GM19239 (cell line): ENCODE measurements at regions not wholly inside any gene's neighbourhood (a gene's known extent, or its start where the extent isn't known, plus 50 kb on each side); places are given as distances from the start of the nearest gene placed in this dataset.

Experiments used
- DNase-seq: peaks from one replicate; pipeline ENCODE4 v3.0.0; 2011; ENCODE audit warnings: low spot score; ENCODE audit not compliant: insufficient read length
- FAIRE-seq: peaks from 2 replicates; lab custom pipeline; 2011; peaks lifted over from hg19 to GRCh38; lab: Jason Lieb, UNC

GRCh38 chr12:93256256-93256969 lies 121.3 kb upstream of the NUDT4 start:
- FAIRE-seq (no peak), DNase-seq (no peak)

DNA sequence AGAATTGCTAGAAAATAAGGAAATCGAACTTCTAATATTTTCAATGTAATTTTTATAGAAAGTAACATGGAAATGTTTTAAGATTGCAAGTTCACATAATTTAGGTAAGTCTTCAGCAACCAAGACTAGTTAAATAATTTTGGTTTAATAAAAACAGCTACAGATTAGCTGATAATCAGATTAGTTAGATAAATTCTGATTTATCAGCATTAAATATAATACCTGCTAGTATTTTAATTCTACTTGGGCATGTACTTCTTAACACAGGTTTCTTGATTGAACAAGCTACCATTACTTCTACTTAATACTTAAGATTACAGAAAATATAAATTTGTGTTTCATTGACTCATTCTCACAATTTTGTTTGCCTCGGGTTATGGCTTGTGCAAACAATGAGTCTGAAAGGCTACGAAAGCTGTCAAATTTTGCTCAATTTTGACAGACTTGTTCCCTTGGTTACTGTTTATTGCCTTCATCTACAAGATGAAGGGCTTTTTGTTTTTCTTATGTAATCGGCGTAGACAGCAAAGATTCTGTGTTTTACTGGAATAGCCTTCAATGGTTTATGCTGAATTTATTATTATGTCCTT lies 116.1 kb upstream of the NUDT4 start:
- FAIRE-seq (no peak), DNase-seq (no peak)

DNA sequence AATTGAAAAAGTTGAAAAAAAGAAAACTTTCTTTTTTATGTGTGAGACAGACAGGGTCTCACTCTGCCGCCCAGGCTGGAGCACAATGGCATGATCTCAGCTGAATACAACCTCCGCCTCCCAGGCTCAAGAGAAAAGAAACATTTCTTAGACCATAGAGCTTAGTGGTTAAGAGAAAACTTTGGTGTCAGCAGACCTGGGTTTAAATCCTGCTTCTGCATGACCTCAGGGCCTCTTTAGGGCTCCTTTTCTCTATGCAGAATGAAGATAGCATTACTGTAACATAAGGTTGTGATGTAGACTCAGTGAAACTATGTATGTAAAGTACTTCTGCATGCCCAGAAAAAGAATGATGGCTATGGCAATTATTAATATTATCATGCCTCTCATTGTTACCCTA lies 104.7 kb upstream of the NUDT4 start:
- no peak for FAIRE-seq

DNA sequence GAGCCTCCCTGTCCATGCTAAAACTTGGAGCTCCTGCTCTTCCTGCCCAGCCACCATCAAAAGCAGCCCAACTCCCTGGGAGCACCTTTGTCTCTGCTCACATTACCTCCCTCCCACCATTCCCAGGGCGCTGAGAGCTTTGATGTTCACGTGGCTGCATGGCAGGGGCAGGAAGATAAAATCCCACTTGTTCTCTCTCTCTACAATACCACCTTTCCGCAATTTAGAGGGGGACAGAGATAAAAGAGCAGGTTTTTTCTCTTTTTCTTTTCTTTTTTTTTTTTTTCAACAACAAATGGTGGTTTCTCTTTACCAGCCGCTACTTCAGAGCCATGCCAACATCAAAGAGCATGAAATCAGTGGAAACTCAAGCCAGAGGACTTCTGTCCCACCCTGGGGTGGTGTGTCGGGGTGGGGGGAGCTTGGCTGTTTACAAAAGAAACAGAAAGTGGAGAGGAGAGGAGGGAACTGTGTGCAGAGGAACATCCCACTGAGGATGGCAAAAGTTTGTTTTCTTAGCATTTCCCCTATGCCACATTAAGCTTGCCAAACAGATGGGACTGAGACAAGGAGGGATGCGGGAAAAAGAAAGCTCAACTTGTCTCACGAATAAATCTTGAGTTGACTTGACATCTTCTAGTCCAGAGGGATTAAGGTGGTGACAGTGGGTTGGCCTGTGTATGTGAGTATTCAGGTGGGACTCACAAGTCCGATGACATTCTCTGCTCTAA lies 103.7 kb upstream of the NUDT4 start:
- FAIRE-seq, result no peak

More for the DNA sequence above, 104.7 kb upstream of the NUDT4 start:
- DNase-seq, result no peak

GRCh38 chr12:93274937-93275336 lies 102.8 kb upstream of the NUDT4 start:
- DNase-seq, result no peak
- FAIRE-seq, result no peak

More for the DNA sequence above, 103.7 kb upstream of the NUDT4 start:
- no peak for DNase-seq

GRCh38 chr12:93275589-93275988 lies 102.1 kb upstream of the NUDT4 start:
- no peak for FAIRE-seq
- DNase-seq, result no peak

DNA sequence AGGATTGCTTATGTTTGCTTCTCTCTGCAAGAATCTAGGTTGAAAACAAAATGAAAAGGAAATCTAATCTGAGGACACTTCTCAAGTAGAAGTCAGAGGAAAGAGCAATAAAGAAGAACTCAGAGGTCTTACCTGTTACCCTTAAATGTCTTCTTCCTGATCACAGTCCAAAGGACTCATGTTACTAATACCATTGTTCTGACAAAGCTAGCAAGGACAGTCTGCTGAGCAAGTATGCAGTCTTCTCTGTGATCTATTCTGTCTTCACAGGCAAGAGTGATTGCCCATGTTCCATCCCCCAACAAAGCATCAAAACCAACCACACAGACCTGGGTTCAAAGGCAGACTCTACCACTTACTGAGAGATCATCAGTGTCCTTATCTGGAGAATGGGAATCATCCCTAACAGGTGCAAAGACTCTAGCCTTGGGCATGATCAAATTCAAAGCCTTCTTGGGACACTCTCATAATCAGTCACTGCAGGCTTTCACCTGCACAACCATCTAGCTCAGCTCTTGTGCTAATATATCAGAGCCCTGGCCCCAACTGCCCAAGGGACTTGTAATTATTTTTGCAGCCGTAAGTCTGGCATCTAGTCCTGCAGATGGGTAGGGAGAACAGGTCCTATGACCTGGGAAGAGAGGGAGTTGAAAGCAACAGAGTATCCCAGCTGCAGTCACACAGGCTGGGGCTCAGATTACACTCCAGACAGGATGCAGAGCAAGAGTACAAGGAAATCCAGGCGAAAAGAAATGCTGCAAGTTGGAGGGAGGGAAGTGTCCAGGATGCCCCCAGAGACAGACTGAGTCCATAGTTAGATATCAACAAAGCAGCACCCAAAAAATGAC lies 97.9 kb upstream of the NUDT4 start:
- no peak for FAIRE-seq

DNA sequence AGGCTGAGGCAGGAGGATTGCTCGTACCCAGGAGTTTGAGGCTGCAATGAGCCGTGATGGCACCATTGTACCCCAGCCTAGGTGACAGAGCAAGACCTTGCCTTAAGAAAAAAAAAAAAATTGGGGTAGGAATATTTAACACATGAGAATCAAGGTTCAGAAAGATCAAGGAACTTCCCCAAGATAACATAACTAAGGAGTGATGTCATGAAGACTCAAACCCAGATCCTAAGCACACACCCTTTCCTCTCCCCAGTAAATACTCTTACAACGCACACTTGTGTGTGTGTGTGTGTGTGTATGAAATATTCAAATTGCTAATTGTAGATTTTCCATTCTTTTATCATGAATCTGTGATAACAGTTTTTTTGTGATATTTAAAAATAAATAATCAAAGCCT lies 90.6 kb upstream of the NUDT4 start:
- FAIRE-seq, result no peak

More for the DNA sequence above, 97.9 kb upstream of the NUDT4 start:
- no peak for DNase-seq

DNA sequence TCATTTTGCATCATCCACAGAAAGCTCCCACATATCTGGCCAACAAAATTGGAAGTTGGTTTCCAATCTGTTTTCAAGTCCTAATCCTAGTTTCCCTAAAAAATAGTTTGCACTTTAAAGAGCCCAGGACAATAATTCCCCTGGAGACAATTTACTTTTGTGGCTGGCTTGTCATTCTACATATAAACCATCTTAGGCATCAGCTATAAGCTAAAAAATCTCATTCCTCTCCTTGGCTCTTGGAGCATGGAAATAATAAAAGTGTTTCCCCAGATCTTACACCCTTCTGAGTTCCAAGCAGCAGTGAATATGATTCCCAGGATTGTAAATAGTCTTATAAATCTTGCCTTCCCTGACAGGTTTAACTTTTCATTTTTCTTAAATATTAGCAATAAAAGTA lies 89.1 kb upstream of the NUDT4 start:
- FAIRE-seq, result no peak

More for the DNA sequence above, 90.6 kb upstream of the NUDT4 start:
- no peak for DNase-seq

DNA sequence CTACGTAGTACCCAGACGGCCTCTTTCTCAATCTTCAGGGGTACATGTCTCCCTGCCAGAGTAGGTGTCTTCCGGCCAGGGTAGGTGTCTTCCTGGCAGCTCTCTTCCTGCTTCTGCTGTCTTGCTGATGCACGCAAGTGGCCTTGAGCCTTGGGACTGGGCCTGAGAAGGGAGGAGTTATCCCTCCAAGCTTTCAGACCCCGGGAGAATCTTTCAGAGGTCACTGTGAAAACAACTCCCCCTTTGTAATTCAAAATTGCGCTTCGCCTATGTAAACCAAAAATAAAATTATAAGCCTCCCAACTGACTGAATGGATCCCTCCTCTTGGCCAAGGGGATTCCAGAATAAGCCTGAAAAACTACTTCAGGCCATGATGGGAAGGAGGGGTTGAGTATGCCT lies 87.3 kb upstream of the NUDT4 start:
- FAIRE-seq, result no peak
- no peak for DNase-seq

More for the DNA sequence above, 89.1 kb upstream of the NUDT4 start:
- no peak for DNase-seq

DNA sequence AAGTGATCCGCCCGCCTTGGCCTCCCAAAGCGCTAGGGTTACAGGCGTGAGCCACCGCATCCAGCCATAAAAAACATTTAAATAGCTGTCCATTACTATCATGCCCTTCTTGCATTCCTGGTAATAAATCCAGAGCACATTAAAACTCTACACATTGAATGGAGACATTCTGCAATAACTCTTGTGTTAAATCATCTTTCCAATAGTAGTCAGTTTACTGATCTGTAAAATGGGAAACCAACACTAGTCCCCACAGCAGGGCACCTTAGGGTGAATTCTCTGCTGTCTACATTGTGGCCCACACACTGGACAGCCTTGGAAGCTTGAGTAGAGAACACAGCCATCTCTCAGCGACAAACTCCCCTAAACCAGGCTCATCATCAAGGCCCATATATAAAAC lies 85.5 kb upstream of the NUDT4 start:
- DNase-seq (no peak), FAIRE-seq (no peak)

GRCh38 chr12:93292731-93293566 lies 84.8 kb upstream of the NUDT4 start:
- DNase-seq (no peak), FAIRE-seq (no peak)

GRCh38 chr12:93297032-93297431 lies 80.7 kb upstream of the NUDT4 start:
- peak; percentile 89 for FAIRE-seq

DNA sequence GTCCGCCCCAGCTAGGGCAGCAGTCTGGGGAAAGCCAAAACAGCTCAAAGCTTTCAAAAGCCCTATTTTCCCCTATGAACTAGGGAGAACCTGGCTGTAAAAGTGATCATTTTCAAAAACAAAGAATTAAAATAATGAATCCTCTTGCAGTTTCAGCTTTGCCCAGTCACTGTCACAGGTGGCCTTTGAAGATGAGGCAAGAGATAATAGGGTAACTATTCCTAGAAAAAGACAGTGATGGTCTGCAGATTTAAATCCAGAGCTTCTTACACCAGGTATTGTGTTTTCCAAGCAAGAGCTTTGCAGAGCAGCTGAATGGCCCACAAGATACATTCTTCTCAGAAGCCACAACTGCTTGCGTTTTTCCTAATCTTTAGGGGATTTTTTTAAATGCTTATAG lies 80.2 kb upstream of the NUDT4 start:
- no peak for DNase-seq
- no peak for FAIRE-seq

More at GRCh38 chr12:93297032-93297431, 80.7 kb upstream of the NUDT4 start:
- peak; percentile 20 for DNase-seq

DNA sequence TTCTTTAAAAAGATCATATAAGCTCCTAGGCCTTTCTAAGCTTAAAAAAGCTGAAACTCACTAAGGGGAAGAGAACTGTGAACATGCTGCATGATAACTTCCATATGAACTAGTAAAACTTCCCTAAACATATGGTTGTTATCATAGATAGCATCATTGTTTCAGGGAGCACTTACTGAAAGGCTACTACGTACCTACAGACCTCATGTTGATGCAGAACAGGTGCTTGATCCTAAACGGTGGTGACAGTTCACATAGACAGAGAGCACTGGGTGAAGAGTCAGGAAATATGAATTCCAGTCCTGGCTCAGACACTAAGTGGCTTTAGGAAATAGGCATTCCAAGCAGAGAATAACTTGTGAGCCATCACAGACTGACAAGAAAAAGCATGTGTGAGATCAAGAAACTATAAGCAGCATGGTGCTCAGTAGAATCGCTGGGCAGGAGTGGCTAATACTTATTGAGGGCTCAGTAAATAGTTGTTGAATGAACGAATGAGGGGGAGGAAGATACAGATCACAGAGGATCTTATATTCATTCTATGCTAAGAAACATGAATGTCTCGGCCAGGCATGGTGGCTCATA lies 78.4 kb upstream of the NUDT4 start:
- DNase-seq (no peak), FAIRE-seq (no peak)

- FAIRE-seq (no peak), DNase-seq (no peak)
These were observed 77.1 kb upstream of the NUDT4 start for GRCh38 chr12:93300611-93301021.

DNA sequence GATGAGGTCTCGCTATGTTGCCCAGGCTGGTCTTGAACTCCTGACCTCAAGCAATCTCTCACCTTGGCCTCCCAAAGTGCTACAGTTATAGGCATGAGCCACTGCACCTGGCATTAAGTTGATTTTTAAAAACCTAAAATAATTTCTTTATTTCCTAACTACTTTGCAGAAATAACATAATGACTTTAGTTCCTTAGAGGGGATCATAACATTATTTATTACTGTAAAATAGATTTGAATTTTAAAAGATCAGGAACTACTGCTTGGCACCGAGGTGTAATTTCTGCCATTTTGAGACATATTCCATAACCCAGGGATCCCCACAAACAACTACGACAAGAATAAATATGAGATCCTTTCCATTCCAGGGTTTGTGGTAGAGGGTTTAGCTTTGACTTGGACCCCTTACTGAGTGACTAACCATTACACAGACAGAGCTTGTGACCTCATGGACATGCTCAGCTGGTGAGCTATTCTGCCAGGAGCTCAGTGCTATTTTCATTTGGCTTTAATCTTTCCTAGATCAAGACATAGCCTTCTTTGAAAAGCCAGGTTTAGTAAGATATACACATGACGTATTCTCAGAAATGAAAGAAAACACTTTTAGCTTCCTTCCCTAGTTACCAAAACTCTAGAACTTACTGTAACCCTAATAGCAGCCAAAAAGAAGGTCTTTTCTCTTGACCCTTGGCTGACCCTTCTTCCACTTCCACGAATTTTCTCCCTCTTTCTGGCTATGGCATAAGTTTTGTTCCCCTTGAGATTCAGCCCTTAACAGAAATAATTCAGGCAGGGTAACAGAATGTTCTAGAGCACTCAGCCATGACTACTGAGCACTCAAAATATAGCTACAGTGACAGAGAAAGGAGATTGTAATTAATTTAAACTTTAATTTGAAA lies 75.1 kb upstream of the NUDT4 start:
- DNase-seq (no peak), FAIRE-seq (peak; percentile 18)

- FAIRE-seq (no peak), DNase-seq (no peak)
These were observed 71.1 kb upstream of the NUDT4 start for GRCh38 chr12:93306636-93307035.
